T-cell (primary cell): ENCODE measurements at regions not wholly inside any gene's neighbourhood (a gene's known extent, or its start where the extent isn't known, plus 50 kb on each side); places are given as distances from the start of the nearest gene placed in this dataset.
A peak's percentile ranks its signal among the peaks of the same experiment; 100 is the strongest.

Experiments used
- ATAC-seq, 4 experiments: fragments of 200-7000 bp in 3 of 4; fragments of 150-1000 bp in 1 of 4; cut with Tn5 transposase; replicated peaks in 1 of 4; 1 replicate in 3 of 4; 2 replicates in 1 of 4; pipeline ENCODE4 v1.10.0; 2021; ENCODE audit warnings: moderate library complexity in 3 of 4, mild to moderate bottlenecking in 2 of 4, moderate number of reproducible peaks in 1 of 4
- CTCF ChIA-PET, 2 donors: fragments of 300-600 bp; sonication (Branson Sonifier 250); formaldehyde crosslinking; loops; one replicate each; lab custom pipeline; 2022; ENCODE audit warnings: antibody characterized with exemption in 2 of 2; lab: Charles Lee
- POLR2A ChIA-PET, 2 donors: fragments of 300-600 bp; sonication (Branson Sonifier 250); formaldehyde crosslinking; loops; one replicate each; lab custom pipeline; 2022; ENCODE audit warnings: antibody characterized with exemption in 2 of 2; lab: Charles Lee
- DNase-seq, 35 experiments: peaks; one replicate each; pipeline versions ENCODE4 v3.0.0 to v3.0.0-alpha.2; 2013 to 2023
- H3K27ac ChIP-seq: one replicate; pipeline ENCODE4 v1.5.1; 2013; ENCODE audit warnings: low read length
- H3K27me3 ChIP-seq, 2 experiments: replicated peaks in 1 of 2; 1 replicate in 1 of 2; 2 replicates in 1 of 2; pipeline versions ENCODE4 v1.6.1 to v1.7.0; 2013; ENCODE audit warnings: low read length in 1 of 2, mixed read lengths in 1 of 2; ENCODE audit not compliant: control insufficient read depth in 2 of 2, insufficient read depth in 2 of 2; ENCODE audit errors: extremely low read depth in 1 of 2
- H3K36me3 ChIP-seq, 2 donors: 1 replicate in 1 of 2; 2 replicates in 1 of 2; pipeline versions ENCODE4 v1.6.1 to v1.7.0; 2013; ENCODE audit warnings: low read length in 1 of 2; ENCODE audit not compliant: control insufficient read depth in 2 of 2, insufficient read depth in 1 of 2; ENCODE audit errors: extremely low read depth in 1 of 2
- H3K4me1 ChIP-seq, 2 experiments: 1 replicate in 1 of 2; 2 replicates in 1 of 2; pipeline versions ENCODE4 v1.6.1 to v1.7.0; 2013; ENCODE audit warnings: low read length in 2 of 2, mixed read lengths in 1 of 2; ENCODE audit not compliant: insufficient read depth in 2 of 2, control insufficient read depth in 1 of 2; ENCODE audit errors: extremely low read depth in 1 of 2
- H3K4me3 ChIP-seq, 2 donors: 1 replicate in 1 of 2; 2 replicates in 1 of 2; pipeline versions ENCODE4 v1.5.1 to v1.7.0; 2013; ENCODE audit warnings: mild to moderate bottlenecking in 2 of 2, low read length in 1 of 2, moderate library complexity in 1 of 2; ENCODE audit not compliant: control insufficient read depth in 1 of 2; ENCODE audit errors: extremely low read depth in 1 of 2
- H3K9me3 ChIP-seq: 2 replicates; pipeline ENCODE4 v1.7.0; 2013
- H3K27ac Mint-ChIP-seq, 2 donors: one replicate each; pipeline ENCODE4 v1.8.0; 2020 to 2021; ENCODE audit warnings: mild to moderate bottlenecking in 2 of 2, mixed read lengths in 2 of 2
- H3K27me3 Mint-ChIP-seq, 2 donors: one replicate each; pipeline ENCODE4 v1.8.0; 2021 to 2022; ENCODE audit warnings: mixed read lengths in 2 of 2
- H3K36me3 Mint-ChIP-seq: one replicate; pipeline ENCODE4 v1.8.0; 2021; ENCODE audit warnings: mixed read lengths
- H3K4me1 Mint-ChIP-seq, 3 donors: one replicate each; pipeline ENCODE4 v1.8.0; 2020 to 2022; ENCODE audit warnings: mixed read lengths in 3 of 3, mild to moderate bottlenecking in 1 of 3
- H3K4me3 Mint-ChIP-seq, 3 donors: one replicate each; pipeline ENCODE4 v1.8.0; 2020 to 2022; ENCODE audit warnings: mild to moderate bottlenecking in 3 of 3, mixed read lengths in 3 of 3, moderate library complexity in 3 of 3
- H3K9me3 Mint-ChIP-seq, 3 donors: one replicate each; pipeline ENCODE4 v1.8.0; 2020 to 2022; ENCODE audit warnings: mixed read lengths in 3 of 3
- WGBS: methylation state at CpG from one replicate; pipeline ENCODE4 v1.1.5; 2013; ENCODE audit warnings: missing lambda C conversion rate; ENCODE audit not compliant: insufficient coverage; 5-methylcytosine and 5-hydroxymethylcytosine counted together

DNA sequence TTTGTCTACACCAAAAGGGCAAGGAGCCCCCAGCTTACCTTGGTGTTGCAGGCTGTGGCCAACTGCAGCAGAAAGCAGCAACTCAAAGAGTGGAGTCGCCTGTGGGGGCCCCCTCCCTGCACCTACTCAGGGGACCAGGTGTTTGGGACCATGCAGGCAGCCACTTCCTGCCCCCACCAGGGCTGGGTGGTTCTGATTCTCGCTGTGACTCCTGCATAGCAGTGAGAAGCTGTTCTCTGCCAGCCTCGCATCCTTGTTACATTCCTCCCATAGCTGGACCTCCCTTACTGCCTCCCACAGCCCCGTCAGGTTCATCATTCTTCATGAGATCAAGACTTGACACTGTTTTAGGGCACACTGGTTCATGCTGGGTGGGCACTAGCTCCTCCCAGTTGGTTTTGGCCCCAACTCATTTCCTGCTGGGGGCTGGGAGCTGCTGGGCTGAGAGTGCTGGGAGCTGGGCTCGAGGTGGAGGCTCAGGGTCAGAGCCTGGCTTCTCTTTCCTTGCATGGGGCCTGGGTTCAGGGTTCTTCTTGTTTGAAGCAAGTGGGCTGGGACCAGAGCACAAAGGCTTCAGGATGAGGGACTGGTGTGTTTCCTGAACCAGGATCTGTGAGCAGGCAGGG, 146.9 kb upstream of the C1orf174 start:
- no peak overlapping the region for H3K4me3 ChIP-seq
- Mint-ChIP-seq H3K27me3 (peaks cover 8 to 11% of the 10 kb centered on the region in 2 donors), H3K4me3 (peak overlapping the region in 1 of 3 donors; percentile 49), H3K36me3 (no peaks in the 10 kb centered on the region), H3K4me1 (peaks cover 12 to 30% (median 17%) of the 10 kb centered on the region in 3 donors), H3K27ac (no peak overlapping the region), H3K9me3 (no peaks in the 10 kb centered on the region)
- POLR2A ChIA-PET: no interaction called here
- CTCF ChIA-PET: no interaction called here
- H3K27me3 ChIP-seq: peaks cover 0 to 35% of the 10 kb centered on the region in 2 experiments
- WGBS: 8% methylated on average over 3 of the region's 5 CpGs
- no peak overlapping the region for H3K27ac ChIP-seq
- DNase-seq: peak in 1 of 35 experiments; percentile 10
- H3K9me3 ChIP-seq: no peaks in the 10 kb centered on the region
- peaks cover 6 to 11% of the 10 kb centered on the region in 2 experiments for H3K4me1 ChIP-seq
- no peaks in the 10 kb centered on the region for H3K36me3 ChIP-seq
- peak in 3 of 4 experiments; percentile 37 to 65 (median 63) for ATAC-seq

DNA sequence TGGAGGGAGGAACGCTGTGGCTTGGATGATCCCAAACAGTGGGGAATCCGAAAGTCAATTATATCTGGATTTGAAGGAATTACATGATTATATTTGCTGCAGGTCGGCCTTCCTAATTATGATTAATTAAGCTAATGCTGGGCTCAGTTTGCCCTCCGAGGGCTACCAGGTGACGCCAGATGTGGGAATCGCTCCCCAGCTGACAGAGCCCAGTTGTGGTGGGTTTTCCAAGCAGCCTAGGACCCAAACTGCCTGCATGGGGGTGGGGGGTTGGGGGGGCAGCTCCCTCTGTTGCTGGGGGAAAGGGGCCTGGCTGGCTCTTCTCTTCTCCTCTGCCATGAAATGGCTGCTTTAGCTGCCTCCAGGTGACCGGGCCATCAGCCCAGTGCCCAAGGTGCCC, 147.6 kb upstream of the C1orf174 start:
- Mint-ChIP-seq H3K4me1 (peaks cover 12 to 30% (median 17%) of the 10 kb centered on the region in 3 donors), H3K36me3 (no peaks in the 10 kb centered on the region), H3K27me3 (peaks cover 10 to 11% of the 10 kb centered on the region in 2 donors), H3K27ac (no peak overlapping the region), H3K9me3 (no peaks in the 10 kb centered on the region), H3K4me3 (peak overlapping the region in 1 of 3 donors; percentile 49)
- WGBS: 91% methylated on average over 6 of the region's 7 CpGs
- Histone ChIP-seq H3K27ac (no peak overlapping the region), H3K36me3 (no peaks in the 10 kb centered on the region), H3K4me1 (peaks cover 6 to 11% of the 10 kb centered on the region in 2 experiments), H3K4me3 (no peak overlapping the region), H3K27me3 (peaks cover 0 to 35% of the 10 kb centered on the region in 2 experiments), H3K9me3 (no peaks in the 10 kb centered on the region)
- POLR2A ChIA-PET: no interaction called here
- DNase-seq: no peak
- ATAC-seq: no peak
- CTCF ChIA-PET: interaction anchor here in 1 of 2 donors (0.5 kb wide), 1 partner anchor 134 kb away, joined by 7 read pairs; no protein-coding TSS in a partner anchor

DNA sequence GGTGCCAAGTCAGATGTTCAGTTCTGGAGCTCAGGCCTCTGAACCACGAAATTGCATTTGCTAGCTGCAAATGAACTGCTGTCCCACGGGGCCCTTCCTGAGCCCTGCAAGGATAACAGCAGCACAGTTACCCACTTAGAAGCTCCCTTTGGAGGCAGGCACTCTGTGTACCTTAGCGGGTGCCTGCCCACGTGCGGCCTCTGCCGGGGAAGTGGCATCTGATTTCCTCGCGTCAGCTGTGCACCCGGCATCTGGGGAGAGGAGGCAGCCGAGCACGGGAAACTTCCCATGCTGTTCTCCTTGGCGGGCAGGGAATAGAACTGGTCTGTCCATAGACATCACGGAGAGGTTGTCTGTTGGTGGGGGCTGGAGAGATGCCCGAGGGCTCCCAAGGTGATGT, 148.0 kb upstream of the C1orf174 start:
- Histone ChIP-seq H3K4me1 (peaks cover 6 to 11% of the 10 kb centered on the region in 2 experiments), H3K27ac (no peak overlapping the region), H3K4me3 (no peak overlapping the region), H3K36me3 (no peaks in the 10 kb centered on the region), H3K9me3 (no peaks in the 10 kb centered on the region), H3K27me3 (peaks cover 0 to 36% of the 10 kb centered on the region in 2 experiments)
- Mint-ChIP-seq H3K9me3 (no peaks in the 10 kb centered on the region), H3K27me3 (peaks cover 12 to 13% of the 10 kb centered on the region in 2 donors), H3K4me3 (peak overlapping the region in 1 of 3 donors; percentile 49), H3K4me1 (peaks cover 12 to 30% (median 17%) of the 10 kb centered on the region in 3 donors), H3K27ac (no peak overlapping the region), H3K36me3 (no peaks in the 10 kb centered on the region)
- CTCF ChIA-PET: interaction anchor here in 1 of 2 donors (0.5 kb wide), 1 partner anchor 134 kb away, joined by 7 read pairs; no protein-coding TSS in a partner anchor
- POLR2A ChIA-PET: no interaction called here
- peak in 1 of 4 experiments; percentile 39 for ATAC-seq
- WGBS: 58% methylated on average over 14 of the region's 14 CpGs
- DNase-seq: no peak

- Histone ChIP-seq H3K4me1 (peaks cover 6 to 11% of the 10 kb centered on the region in 2 experiments), H3K27ac (no peak overlapping the region), H3K27me3 (peaks cover 0 to 40% of the 10 kb centered on the region in 2 experiments), H3K4me3 (no peak overlapping the region), H3K36me3 (no peaks in the 10 kb centered on the region), H3K9me3 (no peaks in the 10 kb centered on the region)
- no peaks in the 10 kb centered on the region for H3K9me3 Mint-ChIP-seq
- no peaks in the 10 kb centered on the region for H3K36me3 Mint-ChIP-seq
- no peak overlapping the region for H3K27ac Mint-ChIP-seq
- DNase-seq: no peak
- peaks cover 13 to 15% of the 10 kb centered on the region in 2 donors for H3K27me3 Mint-ChIP-seq
- ATAC-seq: no peak
- ChIA-PET CTCF (no interaction called here), POLR2A (no interaction called here)
- 80% methylated on average over 9 of the region's 9 CpGs for WGBS
- no peak overlapping the region for H3K4me3 Mint-ChIP-seq
- H3K4me1 Mint-ChIP-seq: peaks cover 12 to 30% (median 17%) of the 10 kb centered on the region in 3 donors
Measured at GRCh38 chr1:4048921-4049320, 148.8 kb upstream of the C1orf174 start.

DNA sequence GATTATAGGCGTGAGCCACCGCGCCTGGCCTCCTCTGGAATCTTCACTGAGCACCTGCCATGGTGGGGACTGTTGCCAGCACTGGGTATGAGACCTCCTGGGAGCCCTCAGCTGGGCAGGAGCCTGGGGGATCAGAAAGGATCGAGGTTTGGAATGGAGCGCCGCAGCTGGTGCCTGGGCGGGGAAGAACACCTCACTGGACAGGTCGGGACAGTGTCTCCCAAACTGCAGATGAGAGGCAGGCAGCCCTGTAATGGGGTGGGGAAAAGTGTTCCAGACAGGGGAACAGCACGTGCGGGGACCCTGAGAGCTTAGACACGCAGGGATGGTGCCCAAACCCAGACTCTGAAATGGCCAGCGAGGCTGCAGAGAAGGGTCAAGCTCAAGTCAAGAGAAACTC, 150.9 kb upstream of the C1orf174 start:
- no peaks in the 10 kb centered on the region for H3K9me3 ChIP-seq
- no peak overlapping the region for H3K27ac ChIP-seq
- ChIA-PET CTCF (no interaction called here), POLR2A (no interaction called here)
- Mint-ChIP-seq H3K9me3 (no peaks in the 10 kb centered on the region), H3K36me3 (no peaks in the 10 kb centered on the region), H3K27me3 (peaks cover 15 to 18% of the 10 kb centered on the region in 2 donors), H3K27ac (no peak overlapping the region), H3K4me3 (no peak overlapping the region), H3K4me1 (peaks cover 12 to 24% (median 15%) of the 10 kb centered on the region in 3 donors)
- peaks cover 0 to 41% of the 10 kb centered on the region in 2 experiments for H3K27me3 ChIP-seq
- no peak for DNase-seq
- H3K4me3 ChIP-seq: no peak overlapping the region
- ATAC-seq: no peak
- H3K4me1 ChIP-seq: peaks cover 6 to 9% of the 10 kb centered on the region in 2 experiments
- H3K36me3 ChIP-seq: no peaks in the 10 kb centered on the region
- 88% methylated on average over 10 of the region's 12 CpGs for WGBS

- ATAC-seq (no peak), DNase-seq (no peak)
- Mint-ChIP-seq H3K27ac (no peak overlapping the region), H3K9me3 (no peaks in the 10 kb centered on the region), H3K27me3 (peaks cover 15 to 29% of the 10 kb centered on the region in 2 donors), H3K4me3 (no peak overlapping the region), H3K36me3 (no peaks in the 10 kb centered on the region), H3K4me1 (peaks cover 2 to 12% (median 2%) of the 10 kb centered on the region in 3 donors)
- Histone ChIP-seq H3K36me3 (no peaks in the 10 kb centered on the region), H3K4me1 (no peaks in the 10 kb centered on the region), H3K27me3 (peaks cover 0 to 34% of the 10 kb centered on the region in 2 experiments), H3K27ac (no peak overlapping the region), H3K9me3 (no peaks in the 10 kb centered on the region), H3K4me3 (no peak overlapping the region)
- 77% methylated on average over 6 of the region's 6 CpGs for WGBS
- POLR2A ChIA-PET: no interaction called here
- CTCF ChIA-PET: interaction anchor here in 1 of 2 donors (0.7 kb wide), 1 partner anchor 971 kb away, joined by 7 read pairs; no protein-coding TSS in a partner anchor
Measured at GRCh38 chr1:4052657-4053056, 152.6 kb upstream of the C1orf174 start.
